ENCODE measurements at regions not wholly inside any gene's neighbourhood (a gene's known extent, or its start where the extent isn't known, plus 50 kb on each side); places are given as distances from the start of the nearest gene placed in this dataset.

GRCh38 chr11:45392154-45392553, 106.0 kb upstream of the SYT13 start:
- TF ChIP-seq, protein P1, sequence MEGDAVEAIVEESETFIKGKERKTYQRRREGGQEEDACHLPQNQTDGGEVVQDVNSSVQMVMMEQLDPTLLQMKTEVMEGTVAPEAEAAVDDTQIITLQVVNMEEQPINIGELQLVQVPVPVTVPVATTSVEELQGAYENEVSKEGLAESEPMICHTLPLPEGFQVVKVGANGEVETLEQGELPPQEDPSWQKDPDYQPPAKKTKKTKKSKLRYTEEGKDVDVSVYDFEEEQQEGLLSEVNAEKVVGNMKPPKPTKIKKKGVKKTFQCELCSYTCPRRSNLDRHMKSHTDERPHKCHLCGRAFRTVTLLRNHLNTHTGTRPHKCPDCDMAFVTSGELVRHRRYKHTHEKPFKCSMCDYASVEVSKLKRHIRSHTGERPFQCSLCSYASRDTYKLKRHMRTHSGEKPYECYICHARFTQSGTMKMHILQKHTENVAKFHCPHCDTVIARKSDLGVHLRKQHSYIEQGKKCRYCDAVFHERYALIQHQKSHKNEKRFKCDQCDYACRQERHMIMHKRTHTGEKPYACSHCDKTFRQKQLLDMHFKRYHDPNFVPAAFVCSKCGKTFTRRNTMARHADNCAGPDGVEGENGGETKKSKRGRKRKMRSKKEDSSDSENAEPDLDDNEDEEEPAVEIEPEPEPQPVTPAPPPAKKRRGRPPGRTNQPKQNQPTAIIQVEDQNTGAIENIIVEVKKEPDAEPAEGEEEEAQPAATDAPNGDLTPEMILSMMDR (conservative IDR thresholded peaks at IDR 0.05; ENCODE audit: low read length), result no peak
- no peak for TF ChIP-seq EZH2phosphoT487 (IDR thresholded peaks at IDR 0.05; ENCODE audit: borderline replicate concordance, low read depth, low read length)
